C4-2B (cell line): ENCODE measurements at regions not wholly inside any gene's neighbourhood (a gene's known extent, or its start where the extent isn't known, plus 50 kb on each side); places are given as distances from the start of the nearest gene placed in this dataset.

ENCODE experiments used
- H3K27ac ChIP-seq: fragments of 450-650 bp; 2 replicates; pipeline ENCODE4 v1.5.1; 2017
- ZFX ChIP-seq: fragments of 450-650 bp; IDR thresholded peaks from 2 replicates; pipeline ENCODE4 v1.6.1; 2017
- TF ChIP-seq, protein P1 (sequence below): fragments of 450-650 bp; conservative IDR thresholded peaks from 2 replicates; pipeline ENCODE4 v1.5.1; 2017; ENCODE audit warnings: mild to moderate bottlenecking

- H3K27ac ChIP-seq: no peak overlapping the region
- TF ChIP-seq, protein P1, sequence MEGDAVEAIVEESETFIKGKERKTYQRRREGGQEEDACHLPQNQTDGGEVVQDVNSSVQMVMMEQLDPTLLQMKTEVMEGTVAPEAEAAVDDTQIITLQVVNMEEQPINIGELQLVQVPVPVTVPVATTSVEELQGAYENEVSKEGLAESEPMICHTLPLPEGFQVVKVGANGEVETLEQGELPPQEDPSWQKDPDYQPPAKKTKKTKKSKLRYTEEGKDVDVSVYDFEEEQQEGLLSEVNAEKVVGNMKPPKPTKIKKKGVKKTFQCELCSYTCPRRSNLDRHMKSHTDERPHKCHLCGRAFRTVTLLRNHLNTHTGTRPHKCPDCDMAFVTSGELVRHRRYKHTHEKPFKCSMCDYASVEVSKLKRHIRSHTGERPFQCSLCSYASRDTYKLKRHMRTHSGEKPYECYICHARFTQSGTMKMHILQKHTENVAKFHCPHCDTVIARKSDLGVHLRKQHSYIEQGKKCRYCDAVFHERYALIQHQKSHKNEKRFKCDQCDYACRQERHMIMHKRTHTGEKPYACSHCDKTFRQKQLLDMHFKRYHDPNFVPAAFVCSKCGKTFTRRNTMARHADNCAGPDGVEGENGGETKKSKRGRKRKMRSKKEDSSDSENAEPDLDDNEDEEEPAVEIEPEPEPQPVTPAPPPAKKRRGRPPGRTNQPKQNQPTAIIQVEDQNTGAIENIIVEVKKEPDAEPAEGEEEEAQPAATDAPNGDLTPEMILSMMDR: peak; percentile 79
- TF ChIP-seq ZFX: no peak
Measured at GRCh38 chr6:78611886-78612480, 255.4 kb upstream of the IRAK1BP1 start.

GRCh38 chr6:78614961-78615360, 252.4 kb upstream of the IRAK1BP1 start:
- H3K27ac ChIP-seq: no peak overlapping the region
- TF ChIP-seq ZFX: no peak
- TF ChIP-seq, protein P1: no peak

- no peak for TF ChIP-seq ZFX
- TF ChIP-seq, protein P1: no peak
Measured at GRCh38 chr6:78615430-78615904, 251.9 kb upstream of the IRAK1BP1 start.

GRCh38 chr6:78618970-78619369, 248.4 kb upstream of the IRAK1BP1 start:
- no peak for TF ChIP-seq ZFX
- TF ChIP-seq, protein P1: no peak
- no peak overlapping the region for H3K27ac ChIP-seq

More at GRCh38 chr6:78615430-78615904, 251.9 kb upstream of the IRAK1BP1 start:
- no peak overlapping the region for H3K27ac ChIP-seq

- no peak overlapping the region for H3K27ac ChIP-seq
- TF ChIP-seq, protein P1: no peak
- TF ChIP-seq ZFX: no peak
Measured at GRCh38 chr6:78623554-78623953, 243.8 kb upstream of the IRAK1BP1 start.

GRCh38 chr6:78629154-78629721, 238.1 kb upstream of the IRAK1BP1 start:
- no peak overlapping the region for H3K27ac ChIP-seq
- TF ChIP-seq, protein P1: no peak
- TF ChIP-seq ZFX: no peak

DNA sequence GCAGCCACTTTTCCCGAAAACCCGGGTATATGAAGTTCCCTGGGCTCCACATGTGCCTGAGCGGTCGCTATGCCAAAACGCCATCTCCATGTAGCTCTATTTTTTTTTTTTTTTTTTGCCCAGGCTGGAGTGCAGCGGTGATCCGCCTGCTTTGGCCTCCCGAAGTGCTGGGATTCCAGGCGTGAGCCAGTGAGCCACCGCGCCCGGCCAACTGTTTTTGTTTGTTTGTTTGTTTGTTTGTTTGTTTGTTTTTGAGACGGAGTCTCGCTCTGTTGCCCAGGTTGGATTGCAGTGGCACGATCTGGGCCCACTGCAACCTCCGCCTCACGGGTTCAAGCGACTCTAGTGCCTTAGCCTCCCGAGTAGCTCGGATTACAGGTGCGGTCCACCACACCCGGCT, 237.5 kb upstream of the IRAK1BP1 start:
- TF ChIP-seq, protein P1: no peak
- TF ChIP-seq ZFX: no peak
- no peak overlapping the region for H3K27ac ChIP-seq
